HG03039 (cell line): ENCODE measurements at regions not wholly inside any gene's neighbourhood (a gene's known extent, or its start where the extent isn't known, plus 50 kb on each side); places are given as distances from the start of the nearest gene placed in this dataset.
"Not testable (repeated sequence)": the region's sequence is repeated elsewhere in the genome, so short reads cannot be mapped to it uniquely, and the experiment has no call there.

Experiments used
- ATAC-seq: cut with Tn5 transposase; IDR thresholded peaks from one replicate; pipeline ENCODE4 v1.9.1; 2021; ENCODE audit warnings: mild to moderate bottlenecking, moderate library complexity; ENCODE audit not compliant: unreplicated experiment

- ATAC-seq: not testable (repeated sequence)
Observed at GRCh38 chrX:138264095-138264494, 447.4 kb downstream of the FGF13 start.

GRCh38 chrX:138270931-138271330, 440.6 kb downstream of the FGF13 start:
- no peak for ATAC-seq

- not testable (repeated sequence) for ATAC-seq
Observed at GRCh38 chrX:138282598-138283150, 428.8 kb downstream of the FGF13 start.

- ATAC-seq: no peak
Observed at GRCh38 chrX:138287205-138287877, 424.2 kb downstream of the FGF13 start.

GRCh38 chrX:138294951-138295350, 416.6 kb downstream of the FGF13 start:
- ATAC-seq: no peak

GRCh38 chrX:138298268-138298667, 413.2 kb downstream of the FGF13 start:
- ATAC-seq: no peak

- no peak for ATAC-seq
Observed at GRCh38 chrX:138345801-138346200, 365.7 kb downstream of the FGF13 start.

GRCh38 chrX:138349351-138349750, 362.2 kb downstream of the FGF13 start:
- no peak for ATAC-seq

- ATAC-seq: no peak
Observed at GRCh38 chrX:138378876-138379275, 332.6 kb downstream of the FGF13 start.

GRCh38 chrX:138408101-138408500, 303.4 kb downstream of the FGF13 start:
- ATAC-seq: no peak

- no peak for ATAC-seq
Observed at GRCh38 chrX:138411048-138411447, 300.5 kb downstream of the FGF13 start.
